HEK293T (cell line): ENCODE measurements at regions not wholly inside any gene's neighbourhood (a gene's known extent, or its start where the extent isn't known, plus 50 kb on each side); places are given as distances from the start of the nearest gene placed in this dataset.

ENCODE experiments used
- BHLHE40 ChIP-seq: fragments of 450-650 bp; IDR thresholded peaks from 2 replicates; pipeline ENCODE4 v1.6.1; 2016; ENCODE audit warnings: mild to moderate bottlenecking, moderate library complexity, borderline replicate concordance
- CTBP1 ChIP-seq: fragments of 450-650 bp; IDR thresholded peaks from 2 replicates; pipeline ENCODE4 v1.6.1; 2016; ENCODE audit warnings: borderline replicate concordance
- ELF4 ChIP-seq: fragments of 450-650 bp; IDR thresholded peaks from 2 replicates; pipeline ENCODE4 v1.6.1; 2017; ENCODE audit warnings: antibody characterized with exemption
- FOXK2 ChIP-seq: fragments of 450-650 bp; IDR thresholded peaks from 2 replicates; pipeline ENCODE4 v1.6.1; 2016; ENCODE audit warnings: mild to moderate bottlenecking
- FOXM1 ChIP-seq: fragments of 450-650 bp; IDR thresholded peaks from 2 replicates; pipeline ENCODE4 v1.6.1; 2017; ENCODE audit warnings: mild to moderate bottlenecking, borderline replicate concordance
- NFRKB ChIP-seq: fragments of 450-650 bp; IDR thresholded peaks from 2 replicates; pipeline ENCODE4 v1.6.1; 2016; ENCODE audit warnings: mild to moderate bottlenecking, moderate library complexity
- SP1 ChIP-seq: fragments of 450-650 bp; IDR thresholded peaks from 2 replicates; pipeline ENCODE4 v1.6.1; 2017
- TARDBP ChIP-seq: fragments of 450-650 bp; IDR thresholded peaks from 2 replicates; pipeline ENCODE4 v1.6.1; 2016
- ZNF384 ChIP-seq: fragments of 450-650 bp; IDR thresholded peaks from 2 replicates; pipeline ENCODE4 v1.6.1; 2016

DNA sequence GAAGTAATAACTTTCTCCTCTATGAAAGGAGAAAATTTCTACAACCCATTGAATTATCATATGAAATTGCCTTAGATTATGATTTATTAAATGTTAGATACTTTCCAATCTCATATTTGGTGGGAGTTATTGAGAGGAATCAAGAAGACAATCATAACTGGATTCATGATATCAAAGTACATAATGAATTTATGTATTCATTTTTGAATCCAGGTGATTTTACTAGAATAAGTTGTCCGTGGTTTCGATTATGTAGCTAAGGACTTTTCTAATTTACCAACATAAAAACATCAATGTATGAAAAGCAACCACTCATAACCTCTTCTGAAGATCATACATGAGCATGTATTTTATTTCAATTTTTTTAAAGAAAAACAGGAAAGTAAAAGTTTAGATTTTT, 1225.0 kb upstream of the MIR17HG start:
- TF ChIP-seq ELF4: no peak
- no peak for TF ChIP-seq CTBP1
- TF ChIP-seq SP1: no peak
- TF ChIP-seq FOXK2: no peak
- no peak for TF ChIP-seq BHLHE40
- no peak for TF ChIP-seq FOXM1
- TF ChIP-seq NFRKB: no peak
- no peak for TF ChIP-seq TARDBP
- TF ChIP-seq ZNF384: no peak
